H9 (cell line): ENCODE measurements at regions not wholly inside any gene's neighbourhood (a gene's known extent, or its start where the extent isn't known, plus 50 kb on each side); places are given as distances from the start of the nearest gene placed in this dataset.

Experiments used
- DNase-seq: peaks from one replicate; pipeline ENCODE4 v3.0.0-alpha.2; 2017
- H2AFZ ChIP-seq: one replicate; pipeline ENCODE4 v1.6.1; 2013; ENCODE audit warnings: mild to moderate bottlenecking, low read length, control low read depth, moderate library complexity
- H2AK5ac ChIP-seq: 2 replicates; pipeline ENCODE4 v1.6.1; 2013; ENCODE audit warnings: low read length, control low read depth, mixed read lengths; ENCODE audit not compliant: insufficient read length
- H2BK120ac ChIP-seq: one replicate; pipeline ENCODE4 v1.6.1; 2013; ENCODE audit warnings: low read depth, mild to moderate bottlenecking, low read length, control low read depth, inconsistent platforms; ENCODE audit not compliant: poor library complexity, severe bottlenecking
- H2BK12ac ChIP-seq: 2 replicates; pipeline ENCODE4 v1.6.1; 2013; ENCODE audit warnings: low read length, control low read depth, mixed read lengths, low read depth; ENCODE audit not compliant: insufficient read length
- H2BK15ac ChIP-seq: 2 replicates; pipeline ENCODE4 v1.6.1; 2013; ENCODE audit warnings: low read depth, low read length, control low read depth
- H2BK20ac ChIP-seq: one replicate; pipeline ENCODE4 v1.6.1; 2013; ENCODE audit warnings: low read depth, mild to moderate bottlenecking, low read length, control low read depth, inconsistent platforms; ENCODE audit not compliant: poor library complexity, severe bottlenecking
- H2BK5ac ChIP-seq: 2 replicates; pipeline ENCODE4 v1.6.1; 2013; ENCODE audit warnings: low read length, control low read depth, mixed read lengths; ENCODE audit not compliant: insufficient read length
- H3K14ac ChIP-seq: 2 replicates; pipeline ENCODE4 v1.6.1; 2013; ENCODE audit warnings: low read length, control low read depth; ENCODE audit not compliant: insufficient read depth
- H3K18ac ChIP-seq: 2 replicates; pipeline ENCODE4 v1.6.1; 2013; ENCODE audit warnings: low read depth, mild to moderate bottlenecking, mixed read lengths, low read length, control low read depth; ENCODE audit not compliant: insufficient read length
- H3K23ac ChIP-seq: 2 replicates; pipeline ENCODE4 v1.6.1; 2013; ENCODE audit warnings: low read length, control low read depth, mixed read lengths, low read depth; ENCODE audit not compliant: insufficient read length
- H3K23me2 ChIP-seq: 2 replicates; pipeline ENCODE4 v1.6.1; 2013; ENCODE audit warnings: low read depth, mild to moderate bottlenecking, mixed read lengths, low read length, control low read depth; ENCODE audit not compliant: insufficient read length, poor library complexity, severe bottlenecking
- H3K27ac ChIP-seq: 2 replicates; pipeline ENCODE4 v1.5.1; 2013; ENCODE audit warnings: low read length, control low read depth, mixed read lengths, low read depth; ENCODE audit not compliant: insufficient read length
- H3K27me3 ChIP-seq: 2 replicates; pipeline ENCODE4 v1.6.1; 2013; ENCODE audit warnings: low read length, control low read depth, inconsistent platforms; ENCODE audit not compliant: insufficient read depth
- H3K4ac ChIP-seq: 2 replicates; pipeline ENCODE4 v1.6.1; 2013; ENCODE audit warnings: low read depth, mild to moderate bottlenecking, control low read depth, inconsistent platforms, low read length, moderate library complexity
- H3K4me1 ChIP-seq: 2 replicates; pipeline ENCODE4 v1.6.1; 2013; ENCODE audit warnings: low read length, control low read depth, inconsistent platforms; ENCODE audit not compliant: insufficient read depth
- H3K4me2 ChIP-seq: 2 replicates; pipeline ENCODE4 v1.6.1; 2013; ENCODE audit warnings: low read length, control low read depth, mixed read lengths; ENCODE audit not compliant: insufficient read length, insufficient read depth
- H3K56ac ChIP-seq: 2 replicates; pipeline ENCODE4 v1.6.1; 2013; ENCODE audit warnings: low read depth, mild to moderate bottlenecking, mixed read lengths, low read length, control low read depth; ENCODE audit not compliant: insufficient read length
- H3K79me1 ChIP-seq: 2 replicates; pipeline ENCODE4 v1.6.1; 2013; ENCODE audit warnings: low read depth, mild to moderate bottlenecking, moderate library complexity, low read length, control low read depth, inconsistent platforms; ENCODE audit not compliant: insufficient read depth, poor library complexity, severe bottlenecking
- H3K79me2 ChIP-seq: 2 replicates; pipeline ENCODE4 v1.6.1; 2013; ENCODE audit warnings: low read length, control low read depth, inconsistent platforms; ENCODE audit not compliant: insufficient read depth
- H3K9ac ChIP-seq: 2 replicates; pipeline ENCODE4 v1.6.1; 2013; ENCODE audit warnings: low read length, control low read depth, mixed read lengths; ENCODE audit not compliant: insufficient read length; ENCODE audit errors: extremely low read depth
- H3K9me3 ChIP-seq: one replicate; pipeline ENCODE4 v1.6.1; 2013; ENCODE audit warnings: low read depth, low read length, inconsistent platforms; ENCODE audit not compliant: control insufficient read depth
- H3T11ph ChIP-seq: one replicate; pipeline ENCODE4 v1.6.1; 2013; ENCODE audit warnings: mild to moderate bottlenecking, low read length, control low read depth, inconsistent platforms
- H4K20me1 ChIP-seq: one replicate; pipeline ENCODE4 v1.6.1; 2013; ENCODE audit not compliant: control insufficient read depth, insufficient read length, insufficient read depth
- H4K5ac ChIP-seq: 2 replicates; pipeline ENCODE4 v1.6.1; 2013; ENCODE audit warnings: low read depth, mild to moderate bottlenecking, mixed read lengths, low read length, control low read depth; ENCODE audit not compliant: insufficient read length
- H4K8ac ChIP-seq: replicated peaks from 2 replicates; pipeline ENCODE4 v1.6.1; 2013; ENCODE audit warnings: low read length, control low read depth, mixed read lengths, low read depth; ENCODE audit not compliant: insufficient read length
- H4K91ac ChIP-seq: 2 replicates; pipeline ENCODE4 v1.6.1; 2013; ENCODE audit warnings: low read depth, mild to moderate bottlenecking, moderate library complexity, mixed read lengths, low read length, control low read depth; ENCODE audit not compliant: insufficient read length
- H3K27ac Mint-ChIP-seq, 3 experiments: 2 replicates in 2 of 3; 3 replicates in 1 of 3; pipeline ENCODE4 v1.8.0; 2020 to 2021; ENCODE audit warnings: mixed read lengths in 3 of 3, mild to moderate bottlenecking in 1 of 3, moderate library complexity in 1 of 3
- H3K27me3 Mint-ChIP-seq: 2 replicates; pipeline ENCODE4 v1.8.0; 2021; ENCODE audit warnings: low read depth, mild to moderate bottlenecking, moderate library complexity, mixed read lengths
- H3K36me3 Mint-ChIP-seq, 3 experiments: 2 replicates in 2 of 3; 3 replicates in 1 of 3; pipeline ENCODE4 v1.8.0; 2020 to 2021; ENCODE audit warnings: low read depth in 3 of 3, mixed read lengths in 3 of 3; ENCODE audit not compliant: insufficient read depth in 1 of 3
- H3K4me1 Mint-ChIP-seq, 2 experiments: 2 replicates each; pipeline ENCODE4 v1.8.0; 2020; ENCODE audit warnings: mixed read lengths in 2 of 2
- H3K4me3 Mint-ChIP-seq, 2 experiments: 2 replicates in 1 of 2; 3 replicates in 1 of 2; pipeline ENCODE4 v1.8.0; 2020 to 2021; ENCODE audit warnings: mild to moderate bottlenecking in 2 of 2, mixed read lengths in 2 of 2, moderate library complexity in 1 of 2
- H3K9me3 Mint-ChIP-seq, 2 experiments: 2 replicates in 1 of 2; 3 replicates in 1 of 2; pipeline ENCODE4 v1.8.0; 2020; ENCODE audit warnings: mild to moderate bottlenecking in 2 of 2, mixed read lengths in 2 of 2, moderate library complexity in 1 of 2
- CTCF ChIP-seq: fragments of 200-600 bp; sonication (generic); conservative IDR thresholded peaks from 3 replicates; pipeline ENCODE4 v1.8.0; 2021; ENCODE audit warnings: antibody characterized with exemption, mild to moderate bottlenecking
- WGBS: extraction: QIAGEN DNeasy Blood & Tissue Kit; methylation state at CpG from one replicate; pipeline ENCODE4 v1.1.7; 2013; ENCODE audit warnings: missing lambda C conversion rate, low lambda C conversion rate, mixed read lengths; ENCODE audit not compliant: insufficient read length; ENCODE audit errors: extremely low coverage; 5-methylcytosine and 5-hydroxymethylcytosine counted together

- Histone ChIP-seq H2AK5ac (no peak overlapping the region), H3K18ac (no peak overlapping the region), H2BK120ac (no peak overlapping the region), H3K27ac (no peak overlapping the region), H2BK12ac (no peak overlapping the region), H3K14ac (no peak overlapping the region), H3K4me2 (no peak overlapping the region), H2AFZ (no peak overlapping the region), H4K8ac (no peak overlapping the region), H3K4ac (no peak overlapping the region), H3K23me2 (no peaks in the 10 kb centered on the region), H3K27me3 (no peaks in the 10 kb centered on the region), H3K23ac (no peak overlapping the region), H3K4me1 (no peaks in the 10 kb centered on the region; the same call in 1 of the 2 replicates), H3T11ph (no peak overlapping the region), H4K91ac (no peak overlapping the region), H4K20me1 (no peaks in the 10 kb centered on the region), H2BK15ac (no peak overlapping the region), H3K9me3 (no peaks in the 10 kb centered on the region), H3K79me2 (no peaks in the 10 kb centered on the region), H2BK20ac (no peak overlapping the region), H2BK5ac (no peak overlapping the region), H4K5ac (no peak overlapping the region), H3K79me1 (no peaks in the 10 kb centered on the region), H3K9ac (no peak overlapping the region), H3K56ac (no peak overlapping the region)
- Mint-ChIP-seq H3K27me3 (no peaks in the 10 kb centered on the region), H3K36me3 (no peaks in the 10 kb centered on the region), H3K27ac (no peak overlapping the region), H3K4me3 (no peak overlapping the region), H3K9me3 (no peaks in the 10 kb centered on the region), H3K4me1 (peaks cover 6 to 7% of the 10 kb centered on the region in 2 experiments; a peak in 1 of 4 replicates)
- no CpG with 5 or more reads among the region's 3 CpGs for WGBS
- DNase-seq = no peak
- TF ChIP-seq CTCF = no peak
Observed at GRCh38 chr1:222905151-222905550, 90.3 kb downstream of the DISP1 start.
